ENCODE measurements at regions not wholly inside any gene's neighbourhood (a gene's known extent, or its start where the extent isn't known, plus 50 kb on each side); places are given as distances from the start of the nearest gene placed in this dataset.

DNA sequence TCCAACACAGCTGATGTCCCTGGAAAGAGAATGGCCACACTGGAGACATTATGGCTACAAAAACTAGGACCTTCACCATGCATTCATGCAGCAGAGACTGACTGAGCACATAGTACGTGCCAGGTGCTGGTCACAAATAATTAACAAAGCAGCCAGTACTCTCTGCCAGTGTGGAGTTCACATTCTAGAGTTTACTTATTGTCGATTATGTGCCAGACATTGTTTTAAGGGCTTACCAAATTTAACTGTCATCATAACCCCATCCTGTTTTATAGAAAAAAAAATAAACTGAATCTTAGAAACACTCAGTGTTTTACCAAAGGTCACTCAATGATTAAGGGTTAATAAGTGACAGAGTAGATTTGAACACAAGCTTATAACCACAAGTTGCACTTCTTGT lies 143.3 kb downstream of the RRAGC start:
- no peak for DNase-seq

DNA sequence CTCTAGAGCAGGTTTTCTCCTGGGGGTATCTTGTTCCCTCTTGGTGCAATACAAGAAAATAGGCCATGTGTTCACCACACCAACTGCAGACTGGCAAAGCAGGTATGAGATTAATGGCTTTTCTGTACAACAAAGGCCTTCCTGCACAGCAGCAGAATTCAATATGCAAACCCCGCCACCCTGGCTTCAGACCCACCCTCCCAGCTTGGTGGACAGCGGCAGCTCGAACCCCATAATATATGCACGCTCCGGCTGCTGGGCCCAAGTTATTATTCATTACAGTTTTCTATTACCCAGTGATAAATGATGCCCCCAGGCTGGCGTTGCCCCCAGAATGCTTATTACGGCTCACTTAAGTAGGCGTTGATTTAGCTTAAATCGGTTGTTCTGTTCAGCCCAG lies 144.2 kb downstream of the RRAGC start:
- no peak for DNase-seq

DNA sequence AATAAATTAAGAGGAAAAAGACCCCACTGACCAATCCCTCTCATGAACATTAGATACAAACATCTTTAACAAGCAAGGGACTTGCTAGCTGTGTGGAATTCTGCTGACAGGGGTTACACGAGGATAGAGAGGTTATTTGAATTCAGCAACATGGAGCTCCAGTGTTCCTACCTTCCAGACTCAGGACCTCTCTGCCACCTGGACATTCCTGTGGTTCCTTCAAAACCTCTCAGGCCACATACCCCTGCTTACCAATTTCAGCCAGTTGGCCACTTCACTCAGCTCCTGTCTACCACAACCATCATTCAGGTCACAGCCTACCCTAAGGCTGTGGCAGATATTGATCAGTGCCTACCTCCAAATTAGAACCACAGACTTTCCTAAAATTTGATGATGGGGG lies 147.5 kb downstream of the RRAGC start:
- no peak for DNase-seq

DNA sequence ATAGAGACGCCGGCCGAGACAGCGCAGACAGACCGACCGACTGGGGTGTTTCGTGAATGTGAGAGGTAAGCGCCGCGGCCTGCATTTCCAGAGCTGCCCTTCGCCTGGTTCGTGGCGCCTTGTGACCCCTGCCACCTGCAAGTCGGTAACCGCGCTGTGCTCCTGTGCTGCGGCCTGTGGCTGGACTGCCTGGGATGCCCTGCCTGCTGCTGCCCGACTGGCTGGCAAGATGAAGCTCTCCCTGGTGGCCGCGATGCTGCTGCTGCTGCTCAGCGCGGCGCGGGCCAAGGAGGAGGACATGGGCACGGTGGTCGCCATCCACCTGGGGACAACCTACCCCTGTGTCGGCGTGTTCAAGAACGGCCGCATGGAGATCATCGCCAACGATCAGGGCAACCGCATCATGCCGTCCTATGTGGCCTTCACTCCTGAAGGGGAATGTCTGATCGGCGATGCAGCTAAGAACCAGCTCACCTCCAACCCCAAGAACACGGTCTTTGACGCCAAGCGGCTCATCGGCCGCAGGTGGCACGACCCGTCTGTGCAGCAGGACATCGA lies 150.8 kb downstream of the RRAGC start:
- DNase-seq, result no peak

DNA sequence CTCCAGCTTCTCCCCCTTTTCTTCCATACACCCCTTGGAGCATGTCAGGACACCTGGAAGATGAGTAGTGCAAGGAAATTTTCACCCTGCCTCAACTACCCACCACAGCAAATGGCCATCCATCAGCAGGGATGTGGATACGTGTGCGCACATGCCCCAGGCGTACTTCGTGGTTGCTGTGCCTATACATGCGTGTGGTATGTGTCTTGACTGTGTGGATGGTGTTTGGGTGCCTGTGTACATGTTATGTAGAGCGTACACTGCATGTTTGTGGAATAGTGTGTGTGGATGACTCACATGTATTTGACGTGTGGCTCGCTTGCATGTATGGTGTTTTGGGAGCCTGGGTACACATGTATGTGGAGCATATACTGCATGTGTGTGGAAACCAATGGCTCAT lies 158.5 kb downstream of the RRAGC start:
- DNase-seq, result no peak

DNA sequence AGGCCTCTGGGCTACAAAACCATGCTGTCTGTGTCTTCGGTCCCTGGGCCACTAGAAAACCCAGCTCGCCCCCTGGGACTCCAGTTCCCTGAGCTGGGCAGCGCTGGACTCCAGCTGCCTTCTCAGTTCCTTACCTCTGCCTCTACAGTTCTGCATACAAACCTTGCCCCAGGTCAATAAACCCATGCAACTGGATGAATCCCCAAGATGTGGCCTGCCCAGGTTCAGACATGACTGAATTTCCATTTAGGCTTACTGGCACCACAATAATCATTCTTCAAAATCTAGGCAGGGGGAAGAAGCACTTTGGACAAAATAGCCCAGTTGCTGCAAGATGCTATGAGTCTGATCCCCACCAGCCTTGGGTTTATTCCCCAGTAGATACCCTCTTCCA lies 159.5 kb downstream of the RRAGC start:
- no peak for DNase-seq

DNA sequence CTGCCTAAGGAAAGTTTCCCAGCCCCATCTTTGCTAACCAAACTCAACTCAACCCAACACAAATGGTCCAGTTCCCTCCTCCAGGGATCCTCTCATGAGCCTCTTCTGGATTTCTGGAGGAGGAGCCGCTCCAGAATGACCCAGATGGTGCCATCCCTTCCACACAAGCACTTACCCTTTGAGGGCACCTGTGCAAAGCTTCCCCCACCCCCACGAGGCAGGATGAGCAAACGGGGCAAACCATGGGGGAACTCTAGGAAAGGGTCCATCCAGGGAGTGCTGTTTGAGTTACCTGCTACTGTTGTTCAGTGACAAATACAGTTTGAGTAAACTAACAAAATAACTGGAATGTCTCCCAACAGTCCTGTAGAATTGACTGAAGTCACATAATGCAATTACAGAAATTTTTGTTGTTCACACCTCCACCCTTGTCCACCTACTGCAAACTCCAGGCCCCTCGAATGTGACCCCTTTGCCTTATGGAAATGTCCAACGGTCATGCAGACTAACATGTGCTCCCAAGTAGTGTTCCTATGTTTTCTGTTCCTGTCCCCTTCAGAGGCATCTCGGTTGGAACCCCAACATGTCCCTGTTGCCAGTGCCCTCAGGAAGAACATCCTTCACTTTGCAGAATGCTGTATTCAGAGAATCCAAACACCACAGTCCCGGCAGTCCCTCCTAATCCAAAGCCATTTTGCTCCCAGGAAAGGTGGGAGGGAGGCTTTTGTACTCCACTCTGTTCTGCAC lies 160.1 kb downstream of the RRAGC start:
- no peak for DNase-seq

DNA sequence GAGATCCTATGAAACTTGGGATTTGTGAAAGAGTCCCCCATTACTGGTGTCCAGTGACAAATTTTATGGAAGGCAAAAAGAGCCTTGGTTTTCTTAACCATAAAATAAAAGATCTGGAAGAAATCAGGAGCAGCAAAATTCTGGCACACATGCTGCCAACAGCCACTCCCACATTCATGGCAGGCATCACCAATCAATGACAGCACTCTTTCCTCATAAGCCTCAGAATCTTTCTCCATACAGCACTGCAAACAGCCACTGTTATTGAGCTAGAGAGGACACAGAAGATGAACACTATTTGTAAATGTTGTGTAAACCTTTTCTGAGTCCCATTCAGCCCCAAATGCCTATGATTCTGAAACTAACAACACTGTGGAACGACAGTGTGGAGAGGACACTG lies 162.2 kb downstream of the RRAGC start:
- no peak for DNase-seq

DNA sequence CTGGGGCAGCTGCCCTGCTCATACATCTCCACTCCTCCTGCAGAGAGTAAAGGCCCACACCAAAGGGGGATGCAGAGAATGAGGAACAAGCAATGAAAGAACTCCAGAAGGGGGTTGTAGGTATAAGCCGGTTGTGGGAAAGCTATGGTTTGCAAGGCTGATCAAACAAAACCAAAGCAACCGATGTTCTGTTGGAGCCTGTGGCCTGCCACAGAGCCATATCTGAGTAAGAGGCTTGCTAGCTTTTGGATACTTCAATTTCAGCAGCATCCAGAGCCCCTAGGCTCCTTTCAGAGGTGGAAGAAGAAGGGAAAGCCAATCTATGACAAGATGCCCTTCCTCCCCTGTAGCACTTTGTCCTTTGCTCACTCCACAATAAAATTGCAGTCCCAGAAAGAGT lies 163.2 kb downstream of the RRAGC start:
- no peak for DNase-seq

DNA sequence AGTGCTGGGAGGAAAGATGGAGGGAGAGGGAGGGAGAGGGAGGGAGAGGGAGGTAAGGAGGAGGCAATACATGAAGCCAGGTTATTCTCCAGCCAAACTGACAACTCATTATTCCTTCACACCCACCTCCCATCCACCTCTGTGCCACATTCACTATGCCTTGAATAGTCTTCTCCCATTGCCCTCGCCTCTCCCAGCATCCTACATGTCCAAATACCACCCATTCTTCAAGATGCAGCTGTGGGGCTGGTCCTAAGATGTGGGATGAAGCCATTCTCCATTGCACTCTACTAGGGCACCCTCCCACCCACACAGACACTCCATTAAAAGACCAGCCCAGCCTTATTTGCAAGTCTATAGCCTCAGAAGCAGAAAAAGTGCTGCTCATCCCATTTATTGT lies 165.8 kb downstream of the RRAGC start:
- no peak for DNase-seq

DNA sequence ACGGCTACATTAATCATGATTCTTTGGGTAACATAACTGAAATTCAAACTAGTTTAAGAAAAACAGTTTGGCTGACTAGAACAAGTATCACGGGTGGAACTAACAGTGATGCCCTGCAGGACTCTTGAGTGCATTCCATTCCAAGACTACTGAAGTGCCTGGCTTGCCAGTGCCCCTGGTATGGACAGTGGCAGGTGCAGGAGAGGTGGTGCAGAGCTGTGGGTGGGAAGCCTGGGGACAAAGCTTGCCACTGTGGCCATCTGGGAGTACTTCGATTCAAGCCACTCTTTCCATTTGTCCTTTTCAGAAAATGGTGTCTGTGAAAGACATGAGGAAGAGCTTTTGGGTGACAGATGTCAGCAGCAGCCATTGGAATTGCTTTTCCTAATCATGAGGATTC lies 166.5 kb downstream of the RRAGC start:
- no peak for DNase-seq

DNA sequence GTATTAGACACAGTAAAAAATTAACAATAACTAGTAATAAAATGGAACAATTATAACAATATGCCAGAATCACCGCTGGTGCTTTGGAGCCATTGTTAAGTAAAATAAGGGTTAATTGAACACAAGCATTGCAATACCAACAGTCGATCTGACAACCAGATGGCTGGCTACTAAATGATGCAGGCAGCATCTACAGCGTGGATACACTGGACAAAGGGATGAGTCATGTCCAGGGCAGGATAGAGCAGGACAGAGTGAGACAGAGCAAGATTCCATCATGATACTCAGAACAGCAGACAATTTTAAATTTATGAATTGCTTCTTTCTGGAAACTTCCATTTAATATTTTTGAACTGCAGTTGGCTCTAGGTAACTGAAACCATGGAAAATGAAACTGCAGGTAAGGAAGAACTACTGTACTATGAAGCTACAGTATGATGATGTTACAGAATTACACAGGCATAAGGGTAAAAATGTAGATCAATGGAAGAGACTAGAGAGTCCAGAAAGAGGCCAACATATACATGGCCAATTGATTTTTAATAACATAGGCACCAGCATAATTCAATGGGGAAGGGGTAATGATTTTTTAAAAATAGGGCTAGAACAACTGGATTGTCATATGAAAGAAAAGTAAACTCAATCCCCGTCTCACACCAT lies 168.7 kb downstream of the RRAGC start:
- no peak for DNase-seq

DNA sequence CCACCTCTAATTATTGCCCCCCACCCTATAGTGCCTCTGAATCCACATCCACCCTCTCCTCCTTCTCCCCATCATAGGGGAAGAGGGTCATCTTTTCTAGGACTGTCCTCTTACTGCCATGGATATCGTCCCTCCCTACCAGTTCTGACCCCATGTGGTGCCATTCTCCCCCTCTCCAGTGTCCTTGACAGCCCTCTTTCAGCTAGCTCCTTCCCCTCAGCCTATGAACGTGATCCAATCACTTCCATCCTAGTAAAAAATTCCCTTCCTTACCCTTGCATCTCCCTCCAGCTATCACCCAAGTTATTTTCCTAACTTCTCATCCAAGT lies 172.7 kb downstream of the RRAGC start:
- DNase-seq, result no peak

DNA sequence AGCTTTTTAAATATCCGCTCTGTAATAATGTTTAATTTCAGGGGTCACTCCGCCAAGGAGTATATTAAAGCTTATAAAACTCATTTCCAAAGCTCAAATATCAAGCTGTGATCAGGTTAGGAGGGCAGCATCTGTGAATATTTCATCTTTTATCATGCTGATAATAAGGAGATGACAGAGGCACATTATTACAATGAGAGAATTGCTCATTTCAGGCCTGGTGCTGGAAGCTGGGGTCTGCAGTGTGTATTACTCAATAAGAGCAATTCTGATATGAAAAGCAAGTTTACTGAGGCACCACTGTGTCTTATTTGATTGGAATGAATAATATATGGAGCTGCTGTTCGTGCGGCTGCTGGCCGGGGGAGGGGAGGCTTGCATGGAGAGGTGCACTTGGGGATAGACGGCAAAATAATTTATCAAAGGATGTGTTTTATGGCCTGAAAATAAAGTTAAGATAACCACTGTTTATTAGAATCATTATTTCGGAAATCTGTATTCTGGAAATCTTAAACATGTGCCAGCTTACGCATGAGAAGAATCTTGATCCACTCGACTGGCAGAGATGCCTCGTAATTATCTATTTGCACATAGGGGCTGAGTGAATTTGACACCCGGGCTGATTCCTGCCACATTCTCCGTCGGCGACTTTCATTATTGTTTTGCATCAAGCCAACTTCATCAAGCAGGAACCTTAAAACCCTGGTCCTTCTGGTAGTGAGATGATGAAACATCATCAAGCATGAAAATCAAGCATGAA lies 173.2 kb downstream of the RRAGC start:
- DNase-seq, result no peak

DNA sequence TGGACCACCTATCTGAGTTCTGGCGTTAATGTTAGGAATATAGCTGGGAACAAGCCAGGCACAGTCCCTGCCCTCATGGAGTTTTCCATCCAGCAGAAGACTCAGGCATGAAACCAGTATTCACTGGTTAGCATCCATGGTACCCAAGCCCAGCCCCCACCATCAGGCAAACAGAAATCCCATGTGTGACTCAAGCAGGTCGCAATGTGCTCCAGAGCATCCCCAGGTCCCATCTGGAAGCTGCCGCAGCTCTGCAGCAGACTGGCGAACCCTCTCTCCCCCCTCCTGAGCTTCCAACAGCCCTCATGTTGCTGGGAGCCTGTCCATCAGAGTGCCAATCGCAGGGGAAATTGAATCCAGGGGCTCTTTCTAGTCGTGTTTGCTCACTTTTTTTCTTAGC lies 174.2 kb downstream of the RRAGC start:
- no peak for DNase-seq

DNA sequence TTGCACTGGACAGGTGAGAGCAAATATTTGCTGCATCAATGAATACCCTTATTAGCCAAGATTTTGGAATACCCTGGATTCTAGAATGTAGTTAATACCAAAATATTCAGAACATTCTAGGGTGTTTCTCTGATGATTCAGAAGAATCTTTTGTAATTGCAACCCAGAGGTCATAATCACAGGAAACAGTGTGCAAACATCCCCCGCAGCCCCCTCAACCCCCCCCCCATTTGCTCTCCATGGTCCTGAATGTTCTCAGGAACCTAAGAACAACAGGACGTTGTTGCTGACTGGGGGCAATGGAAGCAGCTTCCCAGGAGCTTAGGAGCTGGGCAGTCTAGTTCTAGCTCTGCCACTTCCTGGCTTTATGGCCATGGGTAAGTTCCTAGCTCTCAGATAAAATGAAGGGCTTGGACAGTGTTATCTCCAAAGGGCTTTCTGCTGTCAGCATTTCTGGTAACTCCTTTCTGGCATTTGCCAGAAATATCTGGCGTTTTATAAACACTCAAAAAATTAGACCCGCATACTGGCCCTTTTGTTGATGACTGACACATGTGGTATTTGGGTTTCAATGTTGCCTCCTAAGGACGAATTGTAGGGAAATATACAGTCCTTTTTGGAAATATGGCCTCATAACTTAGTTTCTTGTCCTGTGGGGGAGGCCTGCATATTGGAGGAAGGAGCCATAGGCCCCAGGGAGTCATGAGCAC lies 178.6 kb downstream of the RRAGC start:
- DNase-seq, result no peak

DNA sequence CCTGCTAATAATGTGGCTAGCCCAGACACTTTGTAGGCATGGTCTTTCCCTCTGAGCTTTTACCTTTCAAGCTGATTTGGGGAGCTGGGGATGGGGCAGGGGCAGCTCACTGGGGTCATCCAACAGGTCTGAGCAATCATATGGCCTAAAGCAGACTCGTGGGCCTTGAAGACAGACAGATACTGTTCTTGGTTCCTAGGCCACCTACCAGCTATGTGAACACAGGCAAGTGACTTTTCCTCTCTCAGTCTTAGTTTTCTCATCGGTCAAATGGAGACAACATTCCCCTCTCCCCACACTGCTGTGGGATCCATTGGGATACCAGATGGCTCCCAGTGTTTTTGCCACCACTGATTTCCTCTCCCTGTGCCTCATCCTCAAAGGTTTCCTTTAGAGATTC lies 181.8 kb downstream of the RRAGC start:
- DNase-seq, result no peak

DNA sequence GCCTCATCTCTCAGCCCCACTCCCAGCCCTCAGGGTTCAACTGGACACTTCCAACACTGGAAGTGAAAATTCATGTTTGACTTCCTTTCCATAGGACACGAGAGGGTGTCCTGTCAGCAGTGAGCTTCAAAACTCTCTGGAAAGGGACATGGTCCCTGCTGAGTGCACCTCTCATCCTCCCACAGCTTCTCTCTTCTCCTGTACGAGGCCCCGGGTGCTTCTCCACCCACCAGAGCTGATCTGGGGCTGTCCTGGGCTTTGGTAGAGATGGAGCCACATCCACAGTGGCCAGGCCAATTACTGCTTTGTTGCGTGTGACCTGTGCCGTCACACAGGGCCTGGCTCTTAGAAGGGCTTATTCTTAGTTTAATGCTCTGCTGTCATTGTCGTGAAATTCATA lies 182.3 kb downstream of the RRAGC start:
- DNase-seq, result no peak

DNA sequence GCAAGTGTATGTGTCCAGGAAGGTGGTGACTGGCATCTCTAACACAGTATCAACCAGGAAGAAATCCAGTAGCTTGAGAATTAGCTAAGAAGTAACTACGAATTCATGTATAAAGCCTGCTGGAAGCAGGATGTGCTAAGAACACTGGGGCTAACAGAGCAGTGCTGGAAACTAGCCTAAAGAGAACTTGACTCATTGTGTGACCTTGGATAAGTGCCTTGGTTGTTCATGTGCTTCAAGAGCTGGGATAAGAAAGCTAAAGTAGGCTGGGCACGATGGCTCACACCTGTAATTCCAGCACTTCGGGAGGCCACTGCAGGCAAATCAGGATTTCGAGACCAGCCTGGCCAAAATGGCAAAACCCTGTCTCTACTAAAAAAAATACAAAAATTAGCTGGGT lies 186.9 kb downstream of the RRAGC start:
- no peak for DNase-seq

DNA sequence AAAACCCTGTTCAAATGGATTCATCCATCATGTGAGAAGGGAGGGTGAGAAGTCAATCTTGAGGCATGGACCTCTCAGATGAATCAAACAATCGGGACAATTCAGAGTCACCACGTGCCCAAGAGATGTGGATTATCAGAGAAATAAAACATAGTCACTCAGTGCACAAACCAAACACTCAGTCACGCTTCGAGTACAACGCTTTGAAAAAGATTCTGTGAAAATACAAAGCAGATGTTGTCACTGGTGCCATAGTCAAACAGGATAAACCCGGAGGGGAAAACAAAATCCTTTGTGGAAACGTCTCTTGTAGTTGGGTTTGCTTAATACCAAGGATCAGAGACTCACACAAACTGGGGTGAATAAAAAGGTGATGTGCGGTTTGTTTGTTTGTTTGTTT lies 188.4 kb downstream of the RRAGC start:
- no peak for DNase-seq

DNA sequence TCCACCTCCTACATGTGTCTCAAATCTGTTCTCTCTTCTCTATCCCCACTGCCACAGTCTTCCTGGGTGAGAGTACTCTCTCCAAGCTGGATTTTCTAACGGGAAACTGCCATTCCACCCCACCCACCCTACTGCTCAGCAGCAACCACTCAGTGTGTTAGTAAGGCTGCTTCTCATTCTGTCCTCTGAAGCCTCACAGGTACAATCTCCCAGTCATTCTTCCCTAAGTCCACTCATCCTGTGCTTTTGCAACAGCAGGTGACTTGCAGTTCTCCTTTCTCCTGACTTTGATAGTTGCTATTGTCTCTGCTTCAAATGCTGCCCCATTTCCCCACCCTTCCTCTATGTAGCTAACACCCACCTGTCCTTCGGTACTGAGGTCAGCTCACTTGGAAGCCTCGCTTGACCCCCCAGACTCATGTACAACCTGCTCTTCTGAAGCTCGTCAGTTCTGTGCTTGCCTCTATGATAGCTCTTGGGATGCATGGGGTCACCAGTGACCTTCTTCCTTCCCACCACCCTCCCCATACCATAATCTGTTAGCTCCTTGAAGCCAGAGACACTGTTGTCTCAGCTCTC lies 188.9 kb downstream of the RRAGC start:
- DNase-seq, result no peak

DNA sequence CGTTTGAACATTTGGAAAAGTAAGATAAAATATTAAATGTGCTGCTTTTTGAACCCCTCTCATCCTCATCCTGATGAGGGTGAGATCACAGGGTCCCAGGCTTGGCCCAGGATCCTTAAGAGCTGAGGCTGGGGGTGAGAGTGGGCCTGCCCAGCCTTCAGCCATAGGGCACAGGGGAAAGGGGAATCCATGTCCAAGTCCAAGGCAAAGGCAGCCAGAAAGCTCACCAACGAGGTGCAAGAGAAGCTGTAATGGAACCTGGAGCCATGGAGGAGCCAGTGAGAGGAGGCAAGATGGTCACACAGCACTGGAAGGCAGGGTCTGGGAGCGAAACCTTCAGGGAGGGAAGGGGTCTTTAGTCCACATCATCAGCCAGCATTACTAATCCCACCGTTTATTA lies 191.9 kb downstream of the RRAGC start:
- DNase-seq, result no peak

DNA sequence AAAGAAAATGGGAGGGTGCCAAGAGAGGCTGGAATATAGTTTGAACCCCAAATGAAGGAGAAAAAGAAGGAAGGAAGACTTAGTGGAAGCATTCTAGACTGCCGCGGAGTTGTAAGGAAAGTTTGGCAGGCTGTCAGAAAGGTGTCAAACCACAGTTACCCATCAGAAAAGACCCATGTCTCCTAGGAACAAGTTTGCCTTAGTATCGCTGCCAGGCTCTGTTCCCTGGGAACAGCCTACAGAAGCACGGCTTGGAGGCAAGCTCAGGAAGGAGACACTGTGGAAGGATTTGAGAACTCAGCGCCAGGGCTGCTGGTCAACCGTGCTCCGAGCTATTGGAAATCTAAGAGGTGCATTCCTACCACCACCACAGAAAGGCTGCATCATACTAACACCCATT lies 197.4 kb downstream of the RRAGC start:
- no peak for DNase-seq

All from NCI-H1930 (cell line).